Keratinocyte (primary cell): ENCODE measurements at regions not wholly inside any gene's neighbourhood (a gene's known extent, or its start where the extent isn't known, plus 50 kb on each side); places are given as distances from the start of the nearest gene placed in this dataset.

Experiments
- CTCF ChIP-seq, 3 experiments: IDR thresholded peaks in 1 of 3; conservative IDR thresholded peaks in 1 of 3; optimal IDR thresholded peaks in 1 of 3; 2 replicates in 2 of 3; 3 replicates in 1 of 3; pipeline versions ENCODE3 to v1.5.1; 2011; ENCODE audit warnings: low read length in 3 of 3, mild to moderate bottlenecking in 3 of 3, moderate library complexity in 2 of 3, control low read depth in 1 of 3, inconsistent platforms in 1 of 3; ENCODE audit not compliant: insufficient read depth in 2 of 3; ENCODE audit errors: extremely low read depth in 1 of 3
- EZH2 ChIP-seq: IDR thresholded peaks from one replicate; pipeline ENCODE4 v1.6.1; 2012; ENCODE audit warnings: inconsistent platforms, mild to moderate bottlenecking, low read length, moderate library complexity

GRCh38 chr10:1824928-1825327 lies 87.6 kb upstream of the ADARB2 start:
- no peak for TF ChIP-seq CTCF (optimal IDR thresholded peaks at IDR 0.05 in 1 of 3, IDR thresholded peaks at IDR 0.05 in 1 of 3, conservative IDR thresholded peaks at IDR 0.05 in 1 of 3; ENCODE audit: extremely low read depth in 1 of 3, insufficient read depth in 2 of 3, low read length in 3 of 3)
- TF ChIP-seq EZH2: no peak
